IPS-20b (cell line): ENCODE measurements at regions not wholly inside any gene's neighbourhood (a gene's known extent, or its start where the extent isn't known, plus 50 kb on each side); places are given as distances from the start of the nearest gene placed in this dataset.
"Not testable (repeated sequence)": the region's sequence is repeated elsewhere in the genome, so short reads cannot be mapped to it uniquely, and the experiment has no call there.

Experiments used
- H3K27ac ChIP-seq: one replicate; pipeline ENCODE4 v1.5.1; 2013; ENCODE audit warnings: low read length
- H3K27me3 ChIP-seq: 2 replicates; pipeline ENCODE4 v1.6.1; 2013; ENCODE audit warnings: mild to moderate bottlenecking, low read length, inconsistent platforms; ENCODE audit not compliant: insufficient read depth
- H3K36me3 ChIP-seq: 2 replicates; pipeline ENCODE4 v1.6.1; 2013; ENCODE audit warnings: low read depth, mild to moderate bottlenecking, inconsistent platforms, low read length, moderate library complexity; ENCODE audit not compliant: insufficient read depth
- H3K4me1 ChIP-seq: 2 replicates; pipeline ENCODE4 v1.6.1; 2013; ENCODE audit warnings: mild to moderate bottlenecking, control low read depth, inconsistent platforms, low read length, moderate library complexity; ENCODE audit not compliant: insufficient read depth
- H3K4me3 ChIP-seq: 2 replicates; pipeline ENCODE4 v1.5.1; 2013; ENCODE audit warnings: mild to moderate bottlenecking, low read length, inconsistent platforms
- H3K9ac ChIP-seq: 2 replicates; pipeline ENCODE4 v1.6.1; 2013; ENCODE audit warnings: low read depth, mild to moderate bottlenecking, inconsistent platforms, low read length, moderate library complexity
- H3K9me3 ChIP-seq: 2 replicates; pipeline ENCODE4 v1.6.1; 2013; ENCODE audit warnings: mild to moderate bottlenecking, low read depth, low read length, inconsistent platforms; ENCODE audit not compliant: insufficient read depth

GRCh38 chr3:109874896-109875708 lies 537.8 kb upstream of the DPPA4 start:
- Histone ChIP-seq H3K36me3 (no peaks in the 10 kb centered on the region), H3K4me3 (no peak overlapping the region), H3K27ac (no peak overlapping the region), H3K9me3 (no peaks in the 10 kb centered on the region; the same call in 1 of the 2 replicates), H3K4me1 (no peaks in the 10 kb centered on the region), H3K9ac (no peak overlapping the region), H3K27me3 (no peaks in the 10 kb centered on the region)

- not testable (repeated sequence) for H3K36me3 ChIP-seq, H3K27ac ChIP-seq, H3K9me3 ChIP-seq, H3K27me3 ChIP-seq, H3K9ac ChIP-seq, H3K4me1 ChIP-seq, H3K4me3 ChIP-seq
Measured at GRCh38 chr3:109877616-109878015, 540.3 kb upstream of the DPPA4 start.

- no peak overlapping the region for H3K4me3 ChIP-seq
- H3K9ac ChIP-seq: no peak overlapping the region
- H3K9me3 ChIP-seq: peaks cover 14% of the 10 kb centered on the region
- H3K36me3 ChIP-seq: no peaks in the 10 kb centered on the region
- no peaks in the 10 kb centered on the region for H3K27me3 ChIP-seq
- H3K27ac ChIP-seq: no peak overlapping the region
- H3K4me1 ChIP-seq: no peaks in the 10 kb centered on the region
Measured at GRCh38 chr3:109882144-109882543, 544.8 kb upstream of the DPPA4 start.

GRCh38 chr3:109887293-109887692 lies 549.9 kb upstream of the DPPA4 start:
- Histone ChIP-seq H3K9ac (no peak overlapping the region), H3K36me3 (no peaks in the 10 kb centered on the region), H3K4me1 (no peaks in the 10 kb centered on the region), H3K27ac (no peak overlapping the region), H3K9me3 (peaks cover 14% of the 10 kb centered on the region), H3K4me3 (no peak overlapping the region), H3K27me3 (no peaks in the 10 kb centered on the region)

- H3K4me1 ChIP-seq: no peaks in the 10 kb centered on the region
- no peaks in the 10 kb centered on the region for H3K27me3 ChIP-seq
- peaks cover 9% of the 10 kb centered on the region; the same call in 1 of the 2 replicates for H3K9me3 ChIP-seq
- H3K9ac ChIP-seq: no peak overlapping the region
- no peaks in the 10 kb centered on the region for H3K36me3 ChIP-seq
- no peak overlapping the region for H3K4me3 ChIP-seq
- no peak overlapping the region for H3K27ac ChIP-seq
Measured at GRCh38 chr3:109888026-109888425, 550.7 kb upstream of the DPPA4 start.

- H3K9ac ChIP-seq: no peak overlapping the region
- H3K4me3 ChIP-seq: no peak overlapping the region
- no peak overlapping the region for H3K27ac ChIP-seq
- H3K4me1 ChIP-seq: no peaks in the 10 kb centered on the region
- no peaks in the 10 kb centered on the region for H3K36me3 ChIP-seq
- no peaks in the 10 kb centered on the region for H3K9me3 ChIP-seq
- no peaks in the 10 kb centered on the region for H3K27me3 ChIP-seq
Measured at GRCh38 chr3:109897734-109898133, 560.4 kb upstream of the DPPA4 start.

- Histone ChIP-seq H3K4me1 (no peaks in the 10 kb centered on the region), H3K9ac (no peak overlapping the region), H3K27ac (no peak overlapping the region), H3K36me3 (no peaks in the 10 kb centered on the region), H3K9me3 (peaks cover 5% of the 10 kb centered on the region), H3K27me3 (no peaks in the 10 kb centered on the region), H3K4me3 (no peak overlapping the region)
Measured at GRCh38 chr3:109899925-109900324, 562.6 kb upstream of the DPPA4 start.

- H3K9me3 ChIP-seq: peaks cover 11% of the 10 kb centered on the region
- no peaks in the 10 kb centered on the region for H3K4me1 ChIP-seq
- H3K27me3 ChIP-seq: no peaks in the 10 kb centered on the region
- H3K4me3 ChIP-seq: no peak overlapping the region
- no peaks in the 10 kb centered on the region for H3K36me3 ChIP-seq
- no peak overlapping the region for H3K9ac ChIP-seq
- no peak overlapping the region for H3K27ac ChIP-seq
Measured at GRCh38 chr3:109900783-109901182, 563.4 kb upstream of the DPPA4 start.

GRCh38 chr3:109902549-109902948 lies 565.2 kb upstream of the DPPA4 start:
- H3K9me3 ChIP-seq: peaks cover 21% of the 10 kb centered on the region
- H3K4me3 ChIP-seq: no peak overlapping the region
- no peak overlapping the region for H3K9ac ChIP-seq

GRCh38 chr3:109903100-109903499 lies 565.8 kb upstream of the DPPA4 start:
- no peaks in the 10 kb centered on the region for H3K27me3 ChIP-seq
- H3K27ac ChIP-seq: no peak overlapping the region
- no peaks in the 10 kb centered on the region for H3K36me3 ChIP-seq
- no peak overlapping the region for H3K9ac ChIP-seq
- H3K9me3 ChIP-seq: peaks cover 21% of the 10 kb centered on the region
- no peak overlapping the region for H3K4me3 ChIP-seq
- no peaks in the 10 kb centered on the region for H3K4me1 ChIP-seq

More at GRCh38 chr3:109902549-109902948, 565.2 kb upstream of the DPPA4 start:
- Histone ChIP-seq H3K4me1 (no peaks in the 10 kb centered on the region), H3K36me3 (no peaks in the 10 kb centered on the region), H3K27me3 (no peaks in the 10 kb centered on the region), H3K27ac (no peak overlapping the region)

GRCh38 chr3:109910772-109911171 lies 573.4 kb upstream of the DPPA4 start:
- Histone ChIP-seq H3K9me3 (peaks cover 10% of the 10 kb centered on the region), H3K27me3 (no peaks in the 10 kb centered on the region), H3K4me1 (no peaks in the 10 kb centered on the region), H3K9ac (no peak overlapping the region), H3K27ac (no peak overlapping the region), H3K4me3 (no peak overlapping the region), H3K36me3 (no peaks in the 10 kb centered on the region)

- Histone ChIP-seq H3K36me3 (no peaks in the 10 kb centered on the region), H3K4me1 (no peaks in the 10 kb centered on the region), H3K27me3 (no peaks in the 10 kb centered on the region), H3K9me3 (no peaks in the 10 kb centered on the region), H3K9ac (no peak overlapping the region), H3K4me3 (no peak overlapping the region), H3K27ac (no peak overlapping the region)
Measured at GRCh38 chr3:109918740-109919139, 581.4 kb upstream of the DPPA4 start.
